GM12878 (cell line): ENCODE measurements at regions not wholly inside any gene's neighbourhood (a gene's known extent, or its start where the extent isn't known, plus 50 kb on each side); places are given as distances from the start of the nearest gene placed in this dataset.

Experiments used
- ATAC-seq: fragments of 200-7000 bp; cut with Tn5 transposase; 3 replicates; pipeline ENCODE4 v1.9.1; 2020; ENCODE audit warnings: mild to moderate bottlenecking, moderate library complexity
- BruUV-seq: library from RNA; stranded (reverse); fragments of 400-500 nt; replicated peaks from 2 replicates; lab custom pipeline; 2021; lab: Mats Ljungman, UMichigan
- CTCF ChIA-PET: fragments of 300-600 bp; sonication (Branson Sonifier 250); formaldehyde crosslinking; extraction: SDS; loops from one replicate; lab custom pipeline; 2021; ENCODE audit warnings: inconsistent platforms; lab: Yijun Ruan, JAX
- POLR2A ChIA-PET: fragments of 350-600 bp; formaldehyde crosslinking; extraction: SDS; loops from one replicate; lab custom pipeline; 2021; ENCODE audit warnings: inconsistent platforms; lab: Charles Lee
- RAD21 ChIA-PET: fragments of 300-600 bp; sonication (Branson Sonifier 250); formaldehyde crosslinking; loops from one replicate; lab custom pipeline; 2023; ENCODE audit warnings: antibody characterized with exemption; ENCODE audit not compliant: unreplicated experiment; lab: Charles Lee
- SMC1A ChIA-PET: fragments of 300-600 bp; sonication (Branson Sonifier 250); formaldehyde crosslinking; loops from one replicate; lab custom pipeline; 2023; ENCODE audit not compliant: unreplicated experiment, uncharacterized antibody; lab: Charles Lee
- DNase-seq: peaks from one replicate; pipeline ENCODE4 v3.0.0-alpha.2; 2011; ENCODE audit warnings: low read depth, low spot score
- FAIRE-seq: peaks from 3 replicates; lab custom pipeline; 2011; peaks lifted over from hg19 to GRCh38; lab: Jason Lieb, UNC
- H2AFZ ChIP-seq: 2 replicates; pipeline ENCODE4 v1.6.0; 2011; ENCODE audit warnings: low read depth, low read length, control low read depth; ENCODE audit not compliant: control insufficient read depth
- H3K27ac ChIP-seq: 2 replicates; pipeline ENCODE4 v1.5.1; 2011; ENCODE audit warnings: control low read depth; ENCODE audit not compliant: control insufficient read depth, insufficient read depth
- H3K27me3 ChIP-seq, 2 experiments: replicated peaks in 1 of 2; 2 replicates each; pipeline versions ENCODE4 v1.6.0 to v1.6.1; 2011; ENCODE audit warnings: low read length in 1 of 2; ENCODE audit not compliant: control insufficient read depth in 2 of 2, insufficient read depth in 2 of 2
- H3K36me3 ChIP-seq, 2 experiments: 2 replicates each; pipeline ENCODE4 v1.5.1; 2011; ENCODE audit warnings: low read length in 1 of 2; ENCODE audit not compliant: control insufficient read depth in 2 of 2, insufficient read depth in 2 of 2
- H3K4me1 ChIP-seq: 2 replicates; pipeline ENCODE4 v1.6.1; 2011; ENCODE audit warnings: mild to moderate bottlenecking, low read length, moderate library complexity, mixed read lengths; ENCODE audit not compliant: control insufficient read depth, insufficient read depth
- H3K4me2 ChIP-seq: 2 replicates; pipeline ENCODE4 v1.6.0; 2011; ENCODE audit warnings: control low read depth; ENCODE audit not compliant: control insufficient read depth, insufficient read depth
- H3K4me3 ChIP-seq: fragments of 200-600 bp; sonication (generic); 2 replicates; pipeline ENCODE4 v1.5.1; 2016
- H3K79me2 ChIP-seq: 2 replicates; pipeline ENCODE4 v1.6.0; 2011; ENCODE audit warnings: low read length; ENCODE audit not compliant: control insufficient read depth, insufficient read depth
- H3K9ac ChIP-seq: 2 replicates; pipeline ENCODE4 v1.8.0; 2011; ENCODE audit warnings: low read length, control low read depth, mixed read lengths; ENCODE audit not compliant: control insufficient read depth, insufficient read depth
- H3K9me3 ChIP-seq: replicated peaks from 3 replicates; pipeline ENCODE4 v1.5.1; 2011; ENCODE audit warnings: mild to moderate bottlenecking, low read length; ENCODE audit not compliant: control insufficient read depth, insufficient read depth
- H4K20me1 ChIP-seq: 2 replicates; pipeline ENCODE4 v1.6.0; 2011; ENCODE audit not compliant: control insufficient read depth, insufficient read depth
- BACH1 ChIP-seq: fragments of 450-650 bp; IDR thresholded peaks from 2 replicates; pipeline ENCODE4 v1.6.1; 2017; ENCODE audit warnings: mild to moderate bottlenecking, borderline replicate concordance
- CUX1 ChIP-seq: IDR thresholded peaks from 2 replicates; pipeline ENCODE4 v1.6.1; 2012; ENCODE audit warnings: improper control_type of control experiment, low read depth, low read length; ENCODE audit not compliant: insufficient replicate concordance
- MEF2B ChIP-seq: fragments of 450-650 bp; IDR thresholded peaks from 2 replicates; pipeline ENCODE4 v1.6.1; 2018; ENCODE audit warnings: mild to moderate bottlenecking, moderate library complexity; ENCODE audit not compliant: partially characterized antibody, poor library complexity, severe bottlenecking
- MXI1 ChIP-seq: fragments of 150-350 bp; IDR thresholded peaks from 2 replicates; pipeline ENCODE4 v1.6.1; 2011; ENCODE audit warnings: low read depth, mild to moderate bottlenecking, inconsistent platforms, low read length, improper control_type of control experiment
- POLR2AphosphoS2 ChIP-seq: IDR thresholded peaks from 2 replicates; pipeline ENCODE4 v1.6.1; 2011; ENCODE audit warnings: low read depth, mild to moderate bottlenecking, low read length, improper control_type of control experiment, moderate library complexity
- POLR2AphosphoS5 ChIP-seq: IDR thresholded peaks from 2 replicates; pipeline ENCODE4 v1.6.1; 2011; ENCODE audit warnings: mild to moderate bottlenecking, low read length, inconsistent platforms
- PRDM15 ChIP-seq: fragments of 450-650 bp; formaldehyde crosslinking; IDR thresholded peaks from 2 replicates; pipeline ENCODE4 v1.4.0; 2020; ENCODE audit warnings: mild to moderate bottlenecking, moderate library complexity
- RB1 ChIP-seq: fragments of 450-650 bp; formaldehyde crosslinking; IDR thresholded peaks from 2 replicates; pipeline ENCODE4 v1.6.1; 2017; ENCODE audit warnings: mild to moderate bottlenecking, borderline replicate concordance
- ZNF592 ChIP-seq: fragments of 450-650 bp; IDR thresholded peaks from 2 replicates; pipeline ENCODE4 v1.6.1; 2017; ENCODE audit warnings: mild to moderate bottlenecking, moderate library complexity
- WGBS: methylation state at CpG from one replicate; pipeline ENCODE4 v1.1.6; 2016; ENCODE audit warnings: low lambda C conversion rate; ENCODE audit not compliant: insufficient replicate concordance, insufficient coverage; ENCODE audit errors: missing lambda C conversion rate; 5-methylcytosine and 5-hydroxymethylcytosine counted together
- in situ Hi-C: fragments of 300-500 bp; cut with MboI; formaldehyde crosslinking; loops from 9 replicates; pipeline ENCODE4 v1.14.3; 2018; ENCODE audit warnings: mixed read lengths
- intact Hi-C: fragments of 100-400 bp; cut with micrococcal nuclease; formaldehyde crosslinking; loops from one replicate; pipeline ENCODE4 v1.14.2; 2022; ENCODE audit not compliant: unreplicated experiment

GRCh38 chr16:10255728-10256127 is 73.5 kb upstream of the GRIN2A start:
- SMC1A ChIA-PET = interaction anchor here (1.0 to 15.1 kb wide), 9 partner anchors 10 to 254 kb away, joined by 3 to 193 read pairs (median 8); no protein-coding TSS in a partner anchor
- Histone ChIP-seq H3K36me3 (no peaks in the 10 kb centered on the region), H4K20me1 (no peaks in the 10 kb centered on the region), H3K9ac (no peak overlapping the region), H3K9me3 (no peaks in the 10 kb centered on the region), H3K27ac (no peak overlapping the region), H3K4me2 (no peak overlapping the region), H3K4me1 (peaks cover 19% of the 10 kb centered on the region), H3K27me3 (no peaks in the 10 kb centered on the region), H3K4me3 (no peak overlapping the region), H2AFZ (no peak overlapping the region), H3K79me2 (no peaks in the 10 kb centered on the region)
- RAD21 ChIA-PET = interaction anchor here (0.7 to 6.1 kb wide), 14 partner anchors 20 to 1117 kb away, joined by 3 to 71 read pairs (median 8); partner anchors contain the start of gene GRIN2A
- ATAC-seq (no peak), FAIRE-seq (no peak), DNase-seq (no peak)
- POLR2A ChIA-PET = interaction anchor here (1.0 kb wide), 1 partner anchor 52 kb away, joined by 3 read pairs; no protein-coding TSS in a partner anchor
- CTCF ChIA-PET = interaction anchor here (0.7 to 12.8 kb wide), 10 partner anchors 10 to 654 kb away, joined by 3 to 196 read pairs (median 4); no protein-coding TSS in a partner anchor
- in situ Hi-C loops = loop anchor here (5.0 kb wide), 2 partner anchors 252 to 482 kb away; no protein-coding TSS in a partner anchor
- BruUV-seq = no TSS peak
- 65% methylated on average over 3 of the region's 3 CpGs for WGBS
- intact Hi-C loops = loop anchor here (1.0 to 5.0 kb wide), 5 partner anchors 58 to 998 kb away; partner anchors contain the start of gene ATF7IP2
- TF ChIP-seq ZNF592 = no peak
- no peak for TF ChIP-seq POLR2AphosphoS5
- TF ChIP-seq RB1 = no peak
- no peak for TF ChIP-seq MEF2B
- TF ChIP-seq BACH1 = no peak
- no peak for TF ChIP-seq MXI1
- TF ChIP-seq PRDM15 = no peak
- no peak for TF ChIP-seq POLR2AphosphoS2
- TF ChIP-seq CUX1 = no peak
